Pulmonary artery endothelial cell (primary cell): ENCODE measurements at regions not wholly inside any gene's neighbourhood (a gene's known extent, or its start where the extent isn't known, plus 50 kb on each side); places are given as distances from the start of the nearest gene placed in this dataset.

Experiments
- DNase-seq: peaks from one replicate; pipeline ENCODE4 v3.0.0-alpha.2; 2011; ENCODE audit warnings: low read depth, low spot score

GRCh38 chr11:103530257-103530656, 421.0 kb downstream of the DYNC2H1 start:
- DNase-seq: no peak

DNA sequence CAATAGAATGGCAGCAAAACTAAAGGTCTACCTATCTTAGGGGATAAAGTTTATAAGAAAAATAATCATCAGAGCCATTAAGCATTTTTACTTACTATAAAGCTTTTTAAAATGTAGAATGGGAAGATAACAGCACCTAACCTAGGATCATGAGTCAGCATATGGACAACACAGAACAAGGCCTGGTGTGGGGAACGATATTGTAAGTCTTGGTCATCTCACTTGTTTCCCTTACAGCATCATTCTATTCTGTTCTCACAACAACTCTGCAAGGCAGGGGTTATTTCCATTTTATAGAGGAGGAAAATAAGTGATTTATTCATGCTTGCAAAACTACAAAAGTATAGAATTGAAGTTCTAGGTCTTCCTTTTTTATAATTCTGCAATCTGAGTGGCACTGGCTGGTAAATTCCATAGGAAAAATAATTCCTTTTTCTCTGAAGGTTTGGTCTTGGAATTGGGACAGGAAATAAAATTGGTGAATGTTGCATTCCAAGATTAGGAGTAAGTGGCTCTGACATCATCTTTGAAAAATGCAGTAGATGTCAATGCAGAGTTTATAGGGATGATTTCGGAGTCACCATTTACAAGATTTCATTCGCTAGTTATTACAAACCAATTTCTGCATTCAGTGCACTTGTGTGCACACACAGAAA, 423.0 kb downstream of the DYNC2H1 start:
- peak; percentile 39 for DNase-seq

DNA sequence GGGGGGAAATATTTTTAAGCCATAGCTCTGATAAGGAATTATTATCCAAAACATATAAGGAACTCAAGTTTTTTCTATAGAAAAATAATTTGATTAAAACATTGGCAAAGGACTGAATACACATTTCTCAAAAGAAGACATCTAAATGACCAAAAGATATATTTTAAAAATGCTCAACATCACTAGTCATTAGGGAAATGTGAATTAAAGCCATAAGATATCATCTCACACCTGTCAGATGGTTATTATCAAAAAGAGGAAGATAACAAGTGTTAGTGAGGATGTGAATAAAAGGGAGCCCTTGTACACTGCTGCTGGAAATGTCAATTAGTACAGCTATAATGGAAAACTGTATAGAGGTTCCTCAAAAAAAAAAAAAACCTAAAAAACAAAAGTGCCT, 425.0 kb downstream of the DYNC2H1 start:
- DNase-seq: no peak

DNA sequence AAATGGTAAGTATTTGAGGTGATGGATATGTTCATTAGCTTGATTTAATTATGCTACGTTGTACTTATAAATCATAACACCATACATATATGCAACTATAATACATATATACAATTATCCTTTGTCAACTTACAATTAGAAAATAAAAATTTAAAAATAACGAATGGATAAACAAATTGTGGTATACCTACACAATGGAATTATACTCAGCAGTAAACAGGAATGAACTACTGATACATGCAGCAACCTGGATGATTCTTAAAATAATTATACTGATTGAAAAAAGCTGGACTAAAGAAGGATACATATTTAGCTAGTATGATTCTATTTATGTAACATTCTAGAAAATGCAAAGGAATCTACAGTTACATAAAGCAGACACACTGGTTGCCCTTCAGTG, 425.7 kb downstream of the DYNC2H1 start:
- no peak for DNase-seq

DNA sequence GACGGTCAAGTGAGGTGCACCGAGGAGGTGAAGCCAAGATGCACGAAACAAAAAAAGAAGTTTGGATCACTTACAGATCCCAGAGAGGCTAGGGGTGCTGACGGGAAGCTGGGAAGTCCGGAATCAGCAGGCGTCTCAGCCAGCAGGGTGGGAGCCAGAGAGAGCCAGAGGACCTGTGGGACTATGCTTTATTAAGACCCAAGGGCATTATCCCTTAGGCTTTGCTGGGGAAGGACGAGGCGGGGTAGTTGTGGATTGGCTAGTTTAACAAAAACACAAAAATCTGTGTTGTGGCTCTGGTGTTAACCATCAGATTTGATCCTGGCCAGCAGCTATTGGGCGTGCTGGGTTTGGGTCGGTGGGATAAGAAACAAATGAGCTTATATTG, 427.1 kb downstream of the DYNC2H1 start:
- DNase-seq: no peak

- no peak for DNase-seq
Measured at GRCh38 chr11:103537904-103538502, 428.8 kb downstream of the DYNC2H1 start.

- no peak for DNase-seq
Measured at GRCh38 chr11:103539166-103539565, 429.9 kb downstream of the DYNC2H1 start.

DNA sequence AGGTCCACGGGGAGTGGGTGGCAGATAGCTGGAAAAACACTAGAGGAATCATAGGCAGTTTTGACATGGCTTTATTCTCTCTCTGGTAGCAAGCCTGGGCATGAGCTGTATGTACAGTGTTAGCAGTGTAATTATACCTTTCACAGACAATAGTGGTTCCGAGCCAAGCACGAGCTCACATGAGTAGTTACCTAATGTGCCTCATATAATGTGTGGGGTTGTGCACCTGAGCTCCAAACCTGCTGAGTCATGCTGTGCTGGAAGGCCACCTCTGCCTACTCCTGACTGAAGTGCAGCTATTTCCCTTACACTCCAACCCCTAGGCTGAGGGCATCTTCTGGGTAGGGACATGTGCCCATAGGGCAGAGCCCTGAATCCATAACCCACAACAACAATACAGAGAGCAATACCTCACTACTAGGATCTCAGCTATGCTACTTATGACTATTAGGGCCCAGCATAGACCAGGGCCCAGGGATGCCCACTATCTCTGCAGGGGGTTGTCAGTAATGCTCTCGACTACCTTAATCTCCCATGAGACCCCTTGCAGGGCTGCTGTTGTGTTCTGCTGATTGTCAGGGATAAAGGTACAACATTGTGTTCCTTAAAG, 432.1 kb downstream of the DYNC2H1 start:
- no peak for DNase-seq

GRCh38 chr11:103542851-103543250, 433.6 kb downstream of the DYNC2H1 start:
- DNase-seq: no peak

DNA sequence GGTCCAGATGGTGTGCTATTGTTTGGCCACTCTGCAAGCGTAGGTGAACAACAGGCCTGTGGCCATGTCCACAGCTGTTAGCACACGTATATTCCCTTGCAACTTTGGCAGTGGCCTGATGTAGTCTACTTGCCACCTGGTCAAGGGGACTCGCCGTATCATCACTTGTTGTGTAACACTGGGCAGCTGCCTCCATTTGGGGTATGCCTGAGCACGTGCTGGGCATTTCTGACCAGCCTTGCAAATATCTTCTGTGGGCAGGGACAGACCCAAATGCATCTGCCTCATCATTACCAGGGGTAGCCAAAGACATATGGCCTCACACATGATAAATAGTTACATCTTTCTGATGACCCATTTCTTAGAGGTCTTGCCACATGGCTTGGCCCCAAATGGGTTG, 434.2 kb downstream of the DYNC2H1 start:
- DNase-seq: no peak

GRCh38 chr11:103544874-103545273, 435.6 kb downstream of the DYNC2H1 start:
- no peak for DNase-seq

DNA sequence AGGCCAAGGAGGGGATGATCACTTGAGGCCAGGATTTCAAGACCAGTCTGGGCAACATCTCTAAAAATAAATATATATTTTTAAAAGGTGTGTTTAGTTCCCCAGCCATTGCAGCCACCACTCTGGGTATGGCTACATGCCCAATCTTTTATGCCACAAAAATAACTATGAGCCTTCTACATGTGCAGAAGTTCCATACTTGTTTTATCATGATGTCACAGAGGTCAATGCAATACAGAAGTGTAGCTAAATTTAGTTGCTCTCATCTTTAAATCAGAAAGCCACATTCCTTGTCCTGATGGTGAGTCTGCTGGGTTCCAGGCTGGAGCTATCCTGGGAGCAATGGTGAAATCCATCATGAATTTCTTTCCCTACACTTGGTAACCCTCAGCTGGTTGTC, 436.3 kb downstream of the DYNC2H1 start:
- DNase-seq: no peak

DNA sequence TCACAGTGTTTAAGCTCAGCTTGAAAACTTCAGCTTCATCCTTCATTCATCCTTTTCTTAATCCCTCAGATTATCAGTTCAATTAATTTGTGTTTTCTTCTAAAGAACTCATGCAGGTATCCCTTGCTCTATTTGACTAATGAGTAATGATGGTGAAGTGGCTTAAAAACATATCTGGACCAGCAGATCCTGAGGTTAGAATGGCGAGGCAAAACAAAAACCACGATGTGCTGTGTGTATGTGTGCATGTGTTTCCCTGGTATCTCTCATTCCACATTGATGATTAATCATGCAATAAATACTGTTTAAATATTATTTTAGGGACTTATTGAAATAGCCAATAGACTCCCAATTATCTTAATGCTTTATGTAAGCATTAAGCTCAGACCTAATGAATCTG, 437.0 kb downstream of the DYNC2H1 start:
- no peak for DNase-seq

GRCh38 chr11:103547024-103547423, 437.8 kb downstream of the DYNC2H1 start:
- DNase-seq: no peak

DNA sequence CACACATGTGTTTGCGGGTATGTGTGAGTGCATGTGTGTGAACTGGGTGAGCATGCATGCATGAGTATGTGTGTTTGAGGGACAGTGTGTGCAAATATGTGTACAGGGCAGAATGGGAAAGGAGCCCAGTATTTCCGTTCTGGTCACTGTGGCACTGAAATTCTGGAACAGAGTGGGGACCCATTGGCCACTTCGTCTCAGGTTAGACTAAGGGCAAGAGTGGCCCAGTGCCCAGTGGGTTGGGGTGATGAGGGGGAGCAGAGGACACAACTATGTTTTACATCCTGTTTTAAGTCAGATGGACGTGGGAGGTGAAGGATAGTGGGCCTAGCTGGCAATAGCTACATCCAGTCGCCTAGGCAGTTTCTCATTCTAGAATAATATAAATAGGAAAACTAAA, 438.5 kb downstream of the DYNC2H1 start:
- DNase-seq: no peak

DNA sequence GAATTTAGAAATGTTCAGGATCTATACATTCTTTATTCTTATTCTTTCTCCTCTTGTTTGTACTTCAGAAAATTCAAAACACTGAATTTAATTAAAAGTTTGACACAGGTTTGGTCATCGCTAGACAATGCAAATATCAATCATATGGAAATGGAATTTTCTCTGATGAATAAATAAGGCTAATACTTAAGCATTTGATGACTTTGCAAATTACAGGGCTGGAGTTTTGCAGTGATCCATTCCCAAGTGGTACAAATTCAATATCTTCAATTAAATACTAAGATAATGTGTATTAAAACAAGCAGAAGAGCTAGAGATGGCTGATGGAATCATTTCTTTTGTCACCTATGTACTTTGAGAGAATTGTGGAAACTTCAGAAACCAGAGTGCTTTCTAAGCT, 439.6 kb downstream of the DYNC2H1 start:
- DNase-seq: no peak

GRCh38 chr11:103550811-103551210, 441.6 kb downstream of the DYNC2H1 start:
- DNase-seq: no peak

DNA sequence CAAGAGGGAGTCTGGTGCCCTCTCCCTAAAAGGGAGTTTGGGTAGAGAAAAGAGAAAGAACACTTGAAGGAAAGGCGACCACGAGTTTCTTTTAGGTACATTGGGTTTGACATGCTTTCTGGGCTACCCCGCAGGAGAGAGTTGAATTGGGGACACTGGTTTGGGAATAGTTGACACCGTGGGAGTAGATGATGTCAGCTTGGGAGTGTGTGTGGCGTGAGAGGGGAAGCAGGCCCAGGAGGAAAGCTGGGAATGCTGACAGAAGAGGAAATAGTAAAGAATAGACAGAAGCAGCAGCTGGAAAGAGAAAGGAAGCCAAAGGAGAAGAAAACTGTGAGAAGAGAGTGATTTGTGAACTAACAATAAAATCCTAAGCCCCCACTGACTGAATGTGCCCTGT, 442.9 kb downstream of the DYNC2H1 start:
- DNase-seq: peak; percentile 32

DNA sequence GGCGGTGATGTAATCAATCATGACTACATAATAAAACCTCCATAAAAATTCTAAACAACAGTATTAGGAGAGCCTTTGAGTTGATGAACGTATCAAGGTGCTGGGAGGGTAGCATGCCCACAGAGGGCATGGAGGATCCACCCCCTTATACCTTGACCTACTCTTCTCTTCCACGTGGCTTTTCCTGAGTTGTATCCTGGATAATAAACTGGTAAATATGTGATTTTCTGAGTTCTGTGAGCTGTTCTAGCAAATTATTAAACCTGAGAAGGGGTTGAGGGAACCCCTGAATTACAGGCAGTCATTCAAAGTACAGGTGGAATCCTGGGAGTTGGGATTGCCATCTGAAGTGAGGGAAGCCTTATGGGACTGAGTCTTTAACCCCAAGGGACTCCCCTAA, 446.9 kb downstream of the DYNC2H1 start:
- no peak for DNase-seq

GRCh38 chr11:103566116-103566515, 456.9 kb downstream of the DYNC2H1 start:
- DNase-seq: no peak

DNA sequence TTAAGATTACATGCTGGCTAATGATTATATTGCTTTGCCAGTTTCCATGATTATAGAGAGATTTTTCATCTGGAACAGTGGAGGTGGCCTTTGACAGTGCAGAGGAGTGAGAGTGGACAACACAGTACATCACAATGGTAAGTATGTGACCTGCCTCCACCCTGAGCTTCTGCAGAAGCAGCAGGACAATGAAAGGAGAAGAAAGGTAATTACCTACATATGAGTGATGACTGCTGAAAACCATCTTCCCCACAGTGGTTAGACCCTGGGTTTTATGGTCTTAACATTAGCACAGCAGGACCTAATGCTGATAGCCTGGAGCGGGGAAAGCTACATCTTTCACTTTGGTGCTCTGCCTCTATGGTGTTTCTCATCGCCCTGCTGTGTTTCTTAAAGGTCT, 454.7 kb upstream of the DDI1 start:
- no peak for DNase-seq

DNA sequence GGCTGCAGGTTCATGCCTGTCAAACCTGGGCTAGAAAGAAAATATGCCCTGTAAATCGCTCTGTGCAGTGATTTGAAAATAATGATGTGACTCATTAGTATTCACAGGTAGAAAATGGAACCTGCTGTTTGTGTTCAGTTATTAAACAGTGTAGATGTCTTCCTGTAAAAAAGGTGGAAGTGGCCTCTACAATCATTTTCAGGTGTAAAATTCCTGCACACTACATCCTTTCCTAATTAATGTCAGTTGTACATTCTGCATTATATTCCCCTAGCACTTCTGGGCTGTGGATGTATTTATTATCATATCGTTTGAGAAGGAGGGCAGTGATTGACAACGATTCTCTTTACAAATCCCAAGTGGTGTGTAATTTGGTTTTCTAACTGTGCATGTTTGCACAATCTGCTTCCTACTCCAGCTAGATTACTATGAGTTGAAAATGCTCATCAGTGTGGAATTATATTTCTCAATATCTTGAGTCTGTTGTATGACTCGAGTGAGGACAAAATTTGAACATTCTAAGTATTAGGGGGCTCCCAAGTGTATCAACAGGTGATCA, 454.0 kb upstream of the DDI1 start:
- no peak for DNase-seq

DNA sequence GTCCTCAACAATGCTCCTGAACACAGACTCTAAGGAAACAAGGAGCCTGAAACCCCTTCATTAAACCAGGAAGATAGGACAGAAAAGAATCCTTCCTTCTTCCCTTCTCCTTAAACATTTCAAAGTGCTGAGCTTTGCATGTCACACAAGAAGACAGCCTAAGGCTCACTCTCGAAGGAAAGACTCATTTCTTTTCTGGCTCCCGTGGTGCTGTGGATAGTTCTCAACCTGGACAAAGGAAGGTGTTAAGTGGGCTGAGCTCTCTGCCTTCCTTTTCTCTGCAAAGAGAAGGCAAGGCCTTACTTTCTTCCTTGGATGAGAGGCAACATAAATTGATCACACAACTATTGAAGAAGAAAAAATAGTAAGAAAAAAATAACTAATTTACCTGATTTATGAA, 452.4 kb upstream of the DDI1 start:
- DNase-seq: no peak
